Thyroid gland (tissue), 4 donors: ENCODE measurements at regions not wholly inside any gene's neighbourhood (a gene's known extent, or its start where the extent isn't known, plus 50 kb on each side); places are given as distances from the start of the nearest gene placed in this dataset.
"Not testable (repeated sequence)": the region's sequence is repeated elsewhere in the genome, so short reads cannot be mapped to it uniquely, and the experiment has no call there.

Source experiments
- POLR2A ChIP-seq, 2 donors: fragments of 450-650 bp; IDR thresholded peaks; one replicate each; pipeline ENCODE4 v1.6.1; 2017; ENCODE audit warnings: antibody characterized with exemption in 2 of 2, mild to moderate bottlenecking in 2 of 2, moderate library complexity in 1 of 2
- TF ChIP-seq, protein P1 (sequence below), 6 experiments: fragments of 200-600 bp in 3 of 6; fragments of 450-650 bp in 3 of 6; sonication (generic) in 3 of 6; IDR thresholded peaks; one replicate each; pipeline ENCODE4 v1.5.1; 2016 to 2019; ENCODE audit warnings: antibody characterized with exemption in 6 of 6, mild to moderate bottlenecking in 2 of 6, inconsistent platforms in 1 of 6, moderate library complexity in 1 of 6

GRCh38 chr9:67091104-67091503 is 98.8 kb upstream of the SPATA31A3 start:
- TF ChIP-seq, protein P1, sequence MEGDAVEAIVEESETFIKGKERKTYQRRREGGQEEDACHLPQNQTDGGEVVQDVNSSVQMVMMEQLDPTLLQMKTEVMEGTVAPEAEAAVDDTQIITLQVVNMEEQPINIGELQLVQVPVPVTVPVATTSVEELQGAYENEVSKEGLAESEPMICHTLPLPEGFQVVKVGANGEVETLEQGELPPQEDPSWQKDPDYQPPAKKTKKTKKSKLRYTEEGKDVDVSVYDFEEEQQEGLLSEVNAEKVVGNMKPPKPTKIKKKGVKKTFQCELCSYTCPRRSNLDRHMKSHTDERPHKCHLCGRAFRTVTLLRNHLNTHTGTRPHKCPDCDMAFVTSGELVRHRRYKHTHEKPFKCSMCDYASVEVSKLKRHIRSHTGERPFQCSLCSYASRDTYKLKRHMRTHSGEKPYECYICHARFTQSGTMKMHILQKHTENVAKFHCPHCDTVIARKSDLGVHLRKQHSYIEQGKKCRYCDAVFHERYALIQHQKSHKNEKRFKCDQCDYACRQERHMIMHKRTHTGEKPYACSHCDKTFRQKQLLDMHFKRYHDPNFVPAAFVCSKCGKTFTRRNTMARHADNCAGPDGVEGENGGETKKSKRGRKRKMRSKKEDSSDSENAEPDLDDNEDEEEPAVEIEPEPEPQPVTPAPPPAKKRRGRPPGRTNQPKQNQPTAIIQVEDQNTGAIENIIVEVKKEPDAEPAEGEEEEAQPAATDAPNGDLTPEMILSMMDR (IDR thresholded peaks at IDR 0.05) = not testable (repeated sequence)
- TF ChIP-seq POLR2A (IDR thresholded peaks at IDR 0.05) = not testable (repeated sequence)
